ENCODE measurements at regions not wholly inside any gene's neighbourhood (a gene's known extent, or its start where the extent isn't known, plus 50 kb on each side); places are given as distances from the start of the nearest gene placed in this dataset.
"Not testable (repeated sequence)": the region's sequence is repeated elsewhere in the genome, so short reads cannot be mapped to it uniquely, and the experiment has no call there.

DNA sequence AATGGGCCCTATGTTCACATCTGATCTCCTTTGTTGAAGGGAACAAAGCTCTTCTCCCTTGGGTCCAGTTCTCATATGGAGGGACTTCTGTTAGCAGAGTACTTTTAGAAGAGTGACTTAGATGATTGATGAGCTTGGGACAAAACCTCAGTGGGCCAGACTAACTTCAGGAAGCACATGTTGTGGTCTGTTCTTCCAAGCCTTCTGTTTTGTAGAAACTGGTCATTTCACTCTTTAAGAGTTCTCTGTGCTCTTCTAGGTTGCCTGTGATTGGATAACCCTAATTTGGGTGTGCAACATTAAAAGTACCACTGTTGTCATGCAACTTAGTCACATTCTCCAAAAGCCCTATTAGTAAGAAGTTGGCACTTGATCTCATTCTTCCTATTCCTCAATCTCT lies 183.5 kb upstream of the ACO1 start:
- no peak overlapping the region for H3K27ac ChIP-seq (ENCODE audit: low read depth, low read length)
- no peaks in the 10 kb centered on the region for H3K79me2 ChIP-seq (ENCODE audit: control insufficient read depth, low read length)
- no peak overlapping the region for H3K4me2 ChIP-seq (ENCODE audit: low read length)
- H3K4me1 ChIP-seq (ENCODE audit: control insufficient read depth, low read length) = no peaks in the 10 kb centered on the region
- H4K20me1 ChIP-seq (ENCODE audit: control insufficient read depth, insufficient read depth, low read depth, low read length) = no peaks in the 10 kb centered on the region
- no peak for TF ChIP-seq EZH2phosphoT487 (IDR thresholded peaks at IDR 0.05; ENCODE audit: borderline replicate concordance, low read length)
- TF ChIP-seq, protein P1, sequence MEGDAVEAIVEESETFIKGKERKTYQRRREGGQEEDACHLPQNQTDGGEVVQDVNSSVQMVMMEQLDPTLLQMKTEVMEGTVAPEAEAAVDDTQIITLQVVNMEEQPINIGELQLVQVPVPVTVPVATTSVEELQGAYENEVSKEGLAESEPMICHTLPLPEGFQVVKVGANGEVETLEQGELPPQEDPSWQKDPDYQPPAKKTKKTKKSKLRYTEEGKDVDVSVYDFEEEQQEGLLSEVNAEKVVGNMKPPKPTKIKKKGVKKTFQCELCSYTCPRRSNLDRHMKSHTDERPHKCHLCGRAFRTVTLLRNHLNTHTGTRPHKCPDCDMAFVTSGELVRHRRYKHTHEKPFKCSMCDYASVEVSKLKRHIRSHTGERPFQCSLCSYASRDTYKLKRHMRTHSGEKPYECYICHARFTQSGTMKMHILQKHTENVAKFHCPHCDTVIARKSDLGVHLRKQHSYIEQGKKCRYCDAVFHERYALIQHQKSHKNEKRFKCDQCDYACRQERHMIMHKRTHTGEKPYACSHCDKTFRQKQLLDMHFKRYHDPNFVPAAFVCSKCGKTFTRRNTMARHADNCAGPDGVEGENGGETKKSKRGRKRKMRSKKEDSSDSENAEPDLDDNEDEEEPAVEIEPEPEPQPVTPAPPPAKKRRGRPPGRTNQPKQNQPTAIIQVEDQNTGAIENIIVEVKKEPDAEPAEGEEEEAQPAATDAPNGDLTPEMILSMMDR (IDR thresholded peaks at IDR 0.05; ENCODE audit: low read depth, low read length, poor library complexity, severe bottlenecking) = no peak
- H3K4me3 ChIP-seq (ENCODE audit: low read length) = no peak overlapping the region
- H3K9me2 ChIP-seq (replicated peaks; ENCODE audit: control insufficient read depth, low read length) = no peaks in the 10 kb centered on the region
- no peaks in the 10 kb centered on the region for H3K36me3 ChIP-seq (ENCODE audit: control insufficient read depth, low read length)
- H3F3A ChIP-seq (ENCODE audit: control insufficient read depth, insufficient read depth) = no peaks in the 10 kb centered on the region
- no peaks in the 10 kb centered on the region for H3K9me3 ChIP-seq (ENCODE audit: control insufficient read depth, insufficient read depth, low read length)
- no peaks in the 10 kb centered on the region for H3K27me3 ChIP-seq (ENCODE audit: control insufficient read depth, low read length)

DNA sequence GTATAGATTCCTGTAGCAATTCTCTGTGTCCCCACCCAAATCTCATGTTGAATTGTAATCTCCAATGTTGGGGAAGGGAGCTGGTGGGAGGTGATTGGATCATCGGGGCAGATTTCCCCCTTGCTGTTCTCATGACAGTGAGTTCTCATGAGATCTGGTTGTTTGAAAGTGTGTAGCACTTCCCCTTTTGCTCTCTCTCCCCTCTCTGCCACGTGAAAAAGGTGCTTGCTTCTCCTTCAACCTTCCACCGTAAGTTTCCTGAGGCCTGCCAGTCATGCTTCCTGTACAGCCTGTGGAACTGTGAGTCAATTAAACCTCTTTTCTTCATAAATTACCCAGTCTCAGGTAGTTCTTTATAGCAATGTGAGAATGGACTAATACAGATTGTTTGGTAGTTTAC lies 175.3 kb upstream of the ACO1 start:
- H3K9me3 ChIP-seq (ENCODE audit: control insufficient read depth, insufficient read depth, low read length); H3K4me2 ChIP-seq (ENCODE audit: low read length); H3F3A ChIP-seq (ENCODE audit: control insufficient read depth, insufficient read depth); H3K27me3 ChIP-seq (ENCODE audit: control insufficient read depth, low read length); H3K27ac ChIP-seq (ENCODE audit: low read depth, low read length); H3K4me1 ChIP-seq (ENCODE audit: control insufficient read depth, low read length); H3K4me3 ChIP-seq (ENCODE audit: low read length); H4K20me1 ChIP-seq (ENCODE audit: control insufficient read depth, insufficient read depth, low read depth, low read length); H3K36me3 ChIP-seq (ENCODE audit: control insufficient read depth, low read length); H3K79me2 ChIP-seq (ENCODE audit: control insufficient read depth, low read length); H3K9me2 ChIP-seq (replicated peaks; ENCODE audit: control insufficient read depth, low read length): not testable (repeated sequence)

GRCh38 chr9:32218100-32218767 lies 166.2 kb upstream of the ACO1 start:
- H3K4me1 ChIP-seq (ENCODE audit: control insufficient read depth, low read length) = no peaks in the 10 kb centered on the region
- no peaks in the 10 kb centered on the region for H4K20me1 ChIP-seq (ENCODE audit: control insufficient read depth, insufficient read depth, low read depth, low read length)
- no peak overlapping the region for H3K4me3 ChIP-seq (ENCODE audit: low read length)
- TF ChIP-seq, protein P1 (IDR thresholded peaks at IDR 0.05; ENCODE audit: low read depth, low read length, poor library complexity, severe bottlenecking) = no peak
- no peak for TF ChIP-seq EZH2phosphoT487 (IDR thresholded peaks at IDR 0.05; ENCODE audit: borderline replicate concordance, low read length)
- no peak overlapping the region for H3K27ac ChIP-seq (ENCODE audit: low read depth, low read length)
- H3K27me3 ChIP-seq (ENCODE audit: control insufficient read depth, low read length) = no peaks in the 10 kb centered on the region
- no peaks in the 10 kb centered on the region for H3K9me2 ChIP-seq (replicated peaks; ENCODE audit: control insufficient read depth, low read length)
- no peaks in the 10 kb centered on the region for H3K9me3 ChIP-seq (ENCODE audit: control insufficient read depth, insufficient read depth, low read length)
- H3K4me2 ChIP-seq (ENCODE audit: low read length) = no peak overlapping the region
- no peaks in the 10 kb centered on the region for H3F3A ChIP-seq (ENCODE audit: control insufficient read depth, insufficient read depth)
- H3K36me3 ChIP-seq (ENCODE audit: control insufficient read depth, low read length) = no peaks in the 10 kb centered on the region
- H3K79me2 ChIP-seq (ENCODE audit: control insufficient read depth, low read length) = no peaks in the 10 kb centered on the region

DNA sequence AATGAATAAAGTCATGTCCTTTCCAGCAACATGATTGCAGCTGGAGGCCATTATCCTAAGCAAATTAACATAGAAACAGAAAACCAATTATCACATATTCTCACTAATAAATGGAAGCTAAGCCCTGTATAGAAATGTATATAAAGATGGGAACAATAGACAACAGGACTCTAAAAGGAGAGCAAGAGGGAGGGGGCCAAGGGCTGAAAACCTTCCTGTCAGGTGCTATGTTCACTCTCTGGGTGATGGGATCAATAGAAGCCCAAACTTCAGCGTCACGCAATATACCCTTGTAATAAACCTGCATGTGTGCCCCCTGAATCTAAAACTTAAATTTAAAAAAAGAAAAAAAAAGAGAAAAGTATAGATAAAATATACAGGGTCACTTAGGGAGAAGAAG lies 163.7 kb upstream of the ACO1 start:
- Histone ChIP-seq H3K36me3 (ENCODE audit: control insufficient read depth, low read length) (no peaks in the 10 kb centered on the region), H3K27ac (ENCODE audit: low read depth, low read length) (no peak overlapping the region), H3K9me2 (replicated peaks; ENCODE audit: control insufficient read depth, low read length) (no peaks in the 10 kb centered on the region), H3K4me2 (ENCODE audit: low read length) (no peak overlapping the region), H3F3A (ENCODE audit: control insufficient read depth, insufficient read depth) (no peaks in the 10 kb centered on the region), H3K4me1 (ENCODE audit: control insufficient read depth, low read length) (no peaks in the 10 kb centered on the region), H3K9me3 (ENCODE audit: control insufficient read depth, insufficient read depth, low read length) (no peaks in the 10 kb centered on the region), H3K4me3 (ENCODE audit: low read length) (no peak overlapping the region), H3K27me3 (ENCODE audit: control insufficient read depth, low read length) (no peaks in the 10 kb centered on the region), H4K20me1 (ENCODE audit: control insufficient read depth, insufficient read depth, low read depth, low read length) (no peaks in the 10 kb centered on the region), H3K79me2 (ENCODE audit: control insufficient read depth, low read length) (no peaks in the 10 kb centered on the region)
- TF ChIP-seq, protein P1 (IDR thresholded peaks at IDR 0.05; ENCODE audit: low read depth, low read length, poor library complexity, severe bottlenecking) = no peak
- no peak for TF ChIP-seq EZH2phosphoT487 (IDR thresholded peaks at IDR 0.05; ENCODE audit: borderline replicate concordance, low read length)

Measured in DOHH2 (cell line).